HG02610 (cell line): ENCODE measurements at regions not wholly inside any gene's neighbourhood (a gene's known extent, or its start where the extent isn't known, plus 50 kb on each side); places are given as distances from the start of the nearest gene placed in this dataset.
"Not testable (repeated sequence)": the region's sequence is repeated elsewhere in the genome, so short reads cannot be mapped to it uniquely, and the experiment has no call there.

Experiments
- ATAC-seq: cut with Tn5 transposase; IDR thresholded peaks from one replicate; pipeline ENCODE4 v1.9.1; 2021; ENCODE audit warnings: mild to moderate bottlenecking, moderate library complexity; ENCODE audit not compliant: unreplicated experiment

DNA sequence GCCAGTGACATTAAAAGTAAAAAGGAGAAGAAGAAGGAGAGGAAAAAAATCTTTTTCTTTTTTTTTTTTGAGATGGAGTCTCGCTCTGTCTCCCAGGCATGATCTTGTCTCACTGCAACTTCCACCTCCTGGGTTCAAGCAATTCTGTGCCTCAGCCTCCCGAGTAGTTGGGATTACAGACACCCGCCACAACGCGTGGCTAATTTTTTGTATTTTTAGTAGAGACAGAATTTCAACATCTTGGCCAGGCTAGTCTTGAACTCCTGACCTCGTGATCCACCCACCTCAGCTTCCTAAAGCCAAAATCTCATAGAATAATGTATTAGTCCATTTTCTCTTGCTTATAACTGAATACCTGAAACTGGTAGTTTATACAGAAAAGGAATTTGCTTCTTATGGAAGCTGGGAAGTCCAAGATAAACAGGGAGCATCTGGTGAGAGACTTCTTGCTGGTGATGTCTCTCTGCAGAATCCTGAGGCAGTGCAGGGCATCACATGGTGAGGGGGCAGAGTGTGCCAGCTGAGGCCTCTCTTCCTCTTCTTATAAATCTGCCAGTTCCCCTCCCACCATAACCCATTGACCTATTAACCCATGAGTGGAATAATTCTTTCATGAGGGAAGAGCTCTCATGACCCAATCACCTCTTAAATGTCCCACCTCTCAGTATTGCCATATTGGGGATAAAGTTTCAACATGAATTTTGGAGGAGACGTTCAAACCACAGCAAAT is 466.3 kb downstream of the GADD45G start:
- ATAC-seq = no peak

DNA sequence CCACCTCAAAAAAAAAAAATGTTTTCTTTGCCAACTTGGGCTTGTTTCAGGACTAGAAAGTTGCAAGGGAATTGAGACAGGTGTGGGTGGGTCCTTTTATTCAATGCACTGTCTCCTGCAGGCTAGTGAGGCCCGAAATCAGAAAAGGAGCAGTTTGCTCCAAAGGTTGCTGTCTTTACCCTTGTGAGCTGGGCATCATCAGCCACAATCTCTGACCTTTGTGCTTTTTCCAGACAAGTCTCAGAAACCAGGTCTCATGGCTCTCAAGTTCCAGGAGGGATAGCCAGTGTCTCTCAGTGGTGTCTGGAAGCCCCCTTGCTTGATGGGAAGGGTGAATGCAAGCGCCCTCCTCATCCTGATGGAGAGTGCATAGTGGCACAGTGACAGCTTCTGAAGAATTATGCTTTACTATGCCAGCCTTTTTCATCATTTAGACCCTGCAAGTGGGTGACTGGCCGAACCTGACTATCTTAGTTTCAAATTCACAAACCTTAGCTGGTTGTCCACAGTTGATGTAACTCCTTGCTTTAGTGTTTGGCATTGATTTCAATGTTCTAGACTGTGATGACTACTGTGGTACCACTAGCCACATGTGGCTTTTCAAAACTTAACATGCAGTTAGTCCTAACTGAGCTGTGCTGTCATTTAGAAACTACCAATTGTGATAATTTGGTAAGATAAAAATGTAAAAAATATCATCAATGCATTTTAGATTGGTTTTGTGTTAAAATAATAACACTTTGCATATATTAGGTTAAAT is 468.6 kb downstream of the GADD45G start:
- no peak for ATAC-seq

DNA sequence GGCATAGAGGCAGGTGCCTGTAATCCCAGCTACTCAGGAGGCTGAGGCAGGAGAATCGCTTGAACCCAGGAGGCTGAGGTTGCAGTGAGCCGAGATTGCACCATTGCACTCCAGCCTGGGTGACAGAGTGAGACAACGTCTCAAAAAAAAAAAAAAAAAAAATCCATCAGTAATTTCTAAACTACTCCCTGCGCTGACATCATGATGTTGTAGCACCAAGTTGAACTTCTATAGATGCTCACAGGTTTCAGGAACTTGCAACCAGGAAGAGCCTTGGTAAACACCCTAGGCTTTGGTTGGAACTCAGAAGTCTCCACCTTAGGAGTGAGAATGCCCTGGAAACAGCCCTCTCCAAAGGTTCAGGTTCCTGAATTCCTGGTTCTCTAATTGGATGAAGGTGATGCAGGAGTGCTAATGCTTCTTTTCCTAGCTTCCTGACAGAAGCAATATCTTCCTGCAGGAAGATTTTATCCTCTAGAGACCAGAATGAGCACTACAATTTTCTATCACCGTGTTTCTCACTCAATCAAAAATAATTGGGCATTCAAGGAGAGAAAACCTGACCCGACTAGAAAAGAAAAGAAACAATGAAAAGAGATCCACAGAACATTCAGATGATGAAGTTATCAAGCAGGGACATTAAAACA is 469.6 kb downstream of the GADD45G start:
- no peak for ATAC-seq

DNA sequence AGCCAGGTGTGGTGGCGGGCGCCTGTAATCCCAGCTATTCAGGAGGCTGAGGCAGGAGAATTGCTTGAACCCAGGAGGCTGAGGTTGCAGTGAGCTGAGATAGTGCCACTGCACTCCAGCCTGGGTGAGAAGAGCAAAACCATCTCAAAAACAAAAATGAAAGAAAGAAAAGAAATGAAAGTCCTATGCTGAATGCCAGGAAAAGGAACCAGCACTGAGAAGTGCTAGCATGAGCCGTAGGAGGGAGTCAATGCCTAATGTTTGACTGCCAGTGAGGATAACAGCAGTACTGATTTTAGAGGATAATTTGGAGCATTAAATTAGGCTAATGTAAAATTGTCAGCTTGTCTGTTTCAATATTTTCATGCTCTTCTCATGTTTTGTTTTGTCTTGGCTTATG is 472.8 kb downstream of the GADD45G start:
- not testable (repeated sequence) for ATAC-seq

DNA sequence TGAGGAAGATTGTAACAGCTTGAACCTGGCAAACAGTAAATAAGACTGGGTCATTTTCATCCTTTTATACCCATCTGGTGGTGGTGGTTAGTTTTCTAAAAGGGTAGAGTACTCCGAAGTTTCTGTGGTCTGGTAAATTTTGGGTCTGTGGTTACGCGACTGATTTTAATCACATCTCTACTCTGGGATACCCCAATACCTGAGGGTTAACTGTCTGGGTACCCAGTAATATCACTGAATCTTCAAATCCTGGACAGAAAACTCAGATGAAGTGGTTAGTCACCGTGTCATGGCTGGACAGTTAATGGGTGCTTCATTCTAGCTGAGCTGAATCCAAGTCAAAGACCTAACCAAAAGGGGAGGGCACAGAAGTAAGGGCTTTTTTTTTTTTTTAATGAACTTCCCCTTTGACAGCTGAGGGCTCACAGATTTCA is 474.2 kb downstream of the GADD45G start:
- peak; percentile 74 for ATAC-seq

DNA sequence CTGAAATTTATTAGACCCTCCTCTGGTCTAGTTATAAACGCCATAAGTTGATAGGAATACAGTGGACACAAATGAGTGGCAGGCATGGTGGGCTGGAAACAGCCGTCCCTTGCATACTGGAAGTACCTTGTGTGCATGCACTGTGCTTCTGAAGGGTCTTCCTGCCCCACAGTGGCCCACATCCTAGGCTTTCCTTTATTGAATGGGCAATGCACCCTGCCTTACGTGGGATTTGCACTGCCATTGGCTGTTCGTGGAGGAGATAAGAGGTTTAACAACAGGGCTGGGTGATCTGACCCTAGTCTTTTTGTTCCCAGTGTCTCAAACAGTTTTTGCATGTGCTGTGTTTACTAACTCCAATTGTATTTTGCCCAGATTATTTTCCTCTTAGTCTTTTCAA is 480.8 kb downstream of the GADD45G start:
- no peak for ATAC-seq

DNA sequence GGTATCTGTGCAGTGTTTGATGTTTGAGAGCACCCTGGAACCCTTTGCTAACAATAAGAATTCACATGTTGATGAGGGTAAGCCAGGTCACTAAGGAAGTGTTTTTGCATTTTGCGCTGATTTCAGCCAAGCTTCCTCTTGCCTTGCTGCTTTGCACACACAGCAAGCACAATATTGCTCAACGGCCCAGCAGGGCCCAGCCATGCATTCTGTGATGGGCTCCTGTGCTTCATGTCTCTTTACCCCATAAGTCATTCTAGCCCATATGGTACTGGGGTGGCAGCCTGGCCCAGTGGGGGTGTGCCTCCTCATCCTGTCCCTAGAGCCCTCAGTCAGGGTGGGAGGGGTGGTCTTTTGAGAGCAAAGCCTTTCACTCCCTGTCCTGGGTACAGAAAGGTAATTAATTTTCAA is 481.3 kb downstream of the GADD45G start:
- no peak for ATAC-seq

DNA sequence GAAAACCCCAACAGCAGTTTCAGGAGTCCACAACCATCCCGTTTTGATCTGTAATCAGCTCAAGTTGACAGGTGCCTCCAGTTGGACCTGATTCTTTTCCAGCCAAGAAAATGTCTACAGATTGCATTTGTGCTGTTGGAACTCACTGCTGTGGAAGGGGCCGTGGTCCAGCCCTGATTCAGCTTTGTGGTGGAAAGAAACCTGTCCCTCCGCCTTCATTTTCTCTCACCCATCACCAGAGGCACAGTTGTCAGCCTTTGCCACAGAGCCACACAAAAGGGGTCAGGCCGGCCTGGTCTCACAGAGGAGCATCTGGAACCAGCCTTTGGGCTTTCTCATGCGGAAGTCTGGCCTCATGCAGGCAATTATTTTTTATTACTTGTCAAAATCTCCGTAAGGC is 483.6 kb downstream of the GADD45G start:
- no peak for ATAC-seq

DNA sequence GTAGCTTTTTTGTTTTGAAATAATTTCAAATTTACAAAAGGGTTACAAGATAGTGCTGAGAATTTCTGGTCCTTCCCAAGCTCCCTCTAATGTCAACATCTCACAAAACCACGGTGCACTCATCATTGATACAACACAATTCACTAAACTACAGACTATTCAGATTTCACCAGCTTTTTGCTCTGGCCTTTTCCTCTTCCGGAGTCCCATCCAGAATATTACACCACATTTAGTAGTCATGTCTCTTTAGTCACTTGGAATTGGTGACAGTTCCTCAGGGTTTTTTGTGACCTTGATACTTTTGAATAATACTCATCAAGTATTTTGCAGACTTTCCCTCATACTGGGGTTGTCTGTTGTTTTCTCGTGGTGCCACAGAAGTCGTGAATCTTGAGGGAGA is 484.0 kb downstream of the GADD45G start:
- no peak for ATAC-seq

DNA sequence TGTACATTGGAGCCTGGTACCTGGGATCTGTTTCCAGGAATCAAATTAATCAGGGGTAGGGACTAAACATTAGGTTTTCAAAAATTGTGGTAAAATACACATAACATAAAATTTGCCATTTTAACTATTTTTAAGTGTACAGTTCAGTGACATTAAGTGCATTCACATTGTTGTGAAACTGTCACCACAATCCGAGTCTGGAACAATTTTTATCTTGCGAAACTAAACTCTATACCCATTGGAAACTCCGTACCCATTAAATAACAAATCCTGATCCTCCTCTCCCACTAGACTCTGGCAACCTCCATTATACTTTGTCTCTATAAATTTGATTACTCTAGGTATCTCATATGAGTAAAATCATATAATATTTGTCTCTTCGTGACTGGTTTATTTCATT is 486.2 kb downstream of the GADD45G start:
- no peak for ATAC-seq

DNA sequence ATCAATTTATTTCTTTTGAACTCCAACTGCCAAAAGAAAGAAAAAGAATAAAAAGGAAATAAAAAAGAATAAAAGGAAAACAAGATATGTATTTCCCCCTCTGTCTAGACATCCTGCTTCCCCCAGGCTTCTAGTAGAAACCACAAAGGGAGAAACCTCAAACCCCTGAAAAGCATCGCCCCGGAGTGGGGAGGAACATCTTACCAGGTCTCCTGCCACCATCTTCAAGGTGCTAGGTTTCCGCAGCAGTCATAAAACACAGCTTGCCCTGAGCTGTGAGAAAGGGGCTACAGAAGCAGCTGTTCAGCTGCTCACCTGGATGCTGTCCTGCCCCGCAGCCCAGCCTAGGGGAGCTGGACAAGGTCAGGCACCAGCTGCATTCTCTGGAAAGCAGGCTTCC is 487.7 kb downstream of the GADD45G start:
- ATAC-seq = no peak

DNA sequence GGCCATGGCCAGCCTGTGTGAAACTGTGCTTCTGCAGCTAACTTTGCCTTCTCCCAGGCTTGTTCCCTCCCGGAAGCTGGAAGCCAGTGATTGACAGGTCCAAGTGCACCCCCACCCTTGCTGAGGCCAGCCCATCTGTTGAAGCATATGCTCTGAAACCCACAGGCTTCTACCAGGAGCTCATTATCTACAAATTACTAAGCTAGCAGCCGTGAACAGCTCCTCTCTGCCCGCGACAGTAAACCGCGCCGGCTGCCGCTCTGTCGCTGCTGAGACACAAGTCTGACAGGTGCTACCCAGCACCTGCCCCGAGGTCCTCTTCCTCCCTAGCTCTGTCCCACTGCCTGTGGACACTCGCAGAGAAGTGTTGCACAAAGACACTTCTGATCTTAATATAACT is 490.9 kb downstream of the GADD45G start:
- no peak for ATAC-seq

DNA sequence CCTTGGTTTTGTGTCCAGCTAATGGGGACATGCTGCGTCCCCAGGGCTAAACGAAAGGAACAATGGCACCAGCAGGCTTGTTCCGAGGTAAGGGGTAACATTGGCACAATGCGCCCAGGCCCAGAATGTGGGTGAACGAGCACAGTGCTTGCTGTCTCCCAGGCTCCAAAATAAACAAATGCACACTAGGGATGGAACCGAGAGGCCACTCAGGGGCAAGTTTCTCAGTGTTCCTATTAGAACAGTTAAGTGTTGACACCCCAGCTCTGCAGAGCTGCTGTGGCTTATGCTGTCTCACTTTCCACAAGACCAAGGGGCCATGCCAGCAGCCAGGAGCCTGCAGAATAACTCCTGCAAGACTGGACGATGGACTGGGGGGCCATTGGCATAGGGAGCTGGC is 492.4 kb downstream of the GADD45G start:
- no peak for ATAC-seq

DNA sequence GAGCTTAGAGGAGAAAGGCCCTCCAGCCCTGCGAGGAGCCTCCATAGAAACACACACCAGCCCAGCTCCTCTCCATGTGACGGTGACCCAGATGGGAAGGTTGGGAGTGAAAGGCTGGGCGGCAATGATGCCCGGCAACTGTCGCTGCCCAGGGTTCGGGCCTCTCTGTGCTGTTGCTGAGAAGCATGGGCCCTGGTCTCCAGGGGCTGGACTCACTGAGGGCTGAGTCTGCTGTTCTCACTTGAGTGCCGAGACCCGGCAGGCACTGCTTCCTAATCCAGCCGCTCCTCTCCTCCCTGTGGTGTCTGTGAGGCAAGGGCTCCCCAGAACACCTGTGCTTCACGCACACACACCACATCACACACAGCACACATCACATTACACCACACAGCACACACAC is 493.6 kb downstream of the GADD45G start:
- no peak for ATAC-seq

DNA sequence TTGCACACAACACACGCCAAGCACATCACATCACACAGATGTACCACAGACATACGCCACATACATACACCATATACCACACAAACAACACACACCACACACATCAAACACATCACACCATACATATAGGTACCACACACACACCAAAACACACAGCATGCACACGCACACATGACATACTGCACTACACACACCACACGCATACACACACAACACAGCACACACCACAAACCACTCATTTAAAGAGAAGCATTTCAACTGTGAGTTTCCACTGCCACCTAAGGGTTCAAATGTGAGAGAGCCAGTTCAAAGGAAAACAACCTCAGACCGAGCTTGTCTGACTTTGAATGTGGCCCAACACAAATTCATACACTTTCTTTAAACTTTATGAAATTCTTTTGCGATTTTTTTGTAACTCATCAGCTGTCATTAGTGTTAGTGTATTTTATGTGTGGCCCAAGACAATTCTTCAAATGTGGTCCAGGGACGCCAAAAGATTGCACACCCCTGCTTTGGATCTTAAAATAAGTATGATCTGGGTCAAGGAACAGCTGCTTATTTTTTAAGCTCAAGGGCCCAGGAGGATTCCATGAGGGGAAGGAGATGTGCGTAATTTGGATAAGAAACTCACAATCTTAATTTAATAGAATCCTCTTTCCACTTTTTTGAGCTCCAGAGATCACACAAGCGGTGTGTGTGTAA is 494.6 kb downstream of the GADD45G start:
- ATAC-seq = no peak

DNA sequence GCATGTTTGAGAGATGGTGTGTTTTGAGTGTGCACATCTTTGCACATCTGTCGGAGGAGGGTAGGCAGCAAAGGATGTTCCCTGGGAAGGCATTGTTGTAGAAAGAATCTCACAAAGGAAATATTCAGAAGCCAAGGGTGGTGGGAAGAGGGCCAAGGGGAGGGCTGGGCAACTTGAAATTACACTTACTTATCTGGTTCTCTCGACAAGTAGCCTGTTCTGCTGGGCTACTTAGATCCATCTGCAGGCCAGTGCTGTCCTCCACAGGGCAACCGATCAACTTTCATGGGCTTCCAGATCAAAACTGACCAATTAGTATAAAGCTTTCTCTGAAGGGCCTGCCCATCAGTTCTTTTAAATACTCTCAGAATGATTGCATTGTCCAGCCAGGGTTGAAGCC is 495.2 kb downstream of the GADD45G start:
- no peak for ATAC-seq

DNA sequence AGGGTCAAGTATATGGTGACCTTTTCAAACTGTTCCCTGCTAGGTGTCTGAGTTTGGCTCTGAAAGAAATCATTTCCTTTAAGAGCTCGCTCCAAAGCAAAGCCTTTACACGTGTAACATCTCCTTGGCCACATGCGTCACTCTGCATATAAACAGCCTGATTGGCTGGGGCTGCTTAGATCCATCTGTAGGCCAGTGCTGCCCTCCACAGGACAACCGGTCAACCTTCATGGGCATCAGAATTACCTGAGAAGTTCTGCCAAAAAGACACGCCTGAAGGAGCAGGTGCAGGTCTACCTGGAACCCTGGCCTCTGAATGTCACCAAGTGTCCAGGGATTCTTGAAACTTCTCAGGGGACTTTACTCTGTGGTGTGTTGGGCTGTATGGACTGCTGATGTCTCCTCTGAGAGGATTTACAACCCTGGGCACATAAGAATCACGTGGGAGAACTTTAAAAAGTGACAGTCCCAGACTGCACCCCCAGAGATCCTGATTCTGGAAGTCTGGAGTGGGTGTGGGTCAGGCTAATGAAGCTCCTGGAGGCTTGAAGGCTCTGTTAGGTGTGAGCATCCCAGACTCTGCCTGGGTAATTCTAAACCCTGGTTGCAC is 497.6 kb downstream of the GADD45G start:
- ATAC-seq = peak; percentile 91

DNA sequence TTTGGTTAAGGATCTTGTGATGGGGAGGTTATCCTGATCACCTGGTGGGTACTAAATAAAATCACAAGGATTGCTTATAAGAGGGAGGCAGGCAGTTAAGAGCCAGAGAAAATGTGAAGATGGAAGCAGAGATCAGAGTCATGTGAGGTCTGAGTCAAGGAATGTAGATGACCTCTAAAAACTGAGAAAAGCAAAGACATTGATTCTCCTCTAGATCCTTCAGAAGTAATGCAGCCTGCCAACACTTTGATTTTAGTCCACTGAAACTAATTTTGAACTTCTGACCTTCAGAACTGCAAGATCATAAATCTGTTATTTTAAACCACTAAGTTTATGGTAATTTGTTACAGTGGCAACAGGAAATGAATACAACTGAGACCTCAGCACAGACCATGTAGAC is 499.0 kb downstream of the GADD45G start:
- ATAC-seq = no peak

DNA sequence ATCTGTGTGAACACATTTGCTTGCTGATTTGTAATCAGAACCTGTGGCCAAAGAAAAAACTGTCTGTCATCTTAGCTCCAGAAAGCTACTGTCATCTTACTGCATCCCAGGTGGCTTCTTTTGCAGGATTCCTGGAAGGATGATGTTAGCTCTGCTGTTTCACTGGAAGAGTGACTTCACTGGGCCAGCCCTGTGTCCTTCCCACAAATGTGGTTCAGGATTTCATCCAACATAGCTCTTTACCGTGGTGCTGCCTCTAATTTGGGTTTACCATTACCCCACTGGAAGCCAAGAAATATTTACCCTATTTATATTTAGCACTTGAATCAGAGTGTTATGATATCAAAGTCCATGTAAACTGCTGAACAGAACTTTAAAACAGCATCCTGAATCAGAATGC is 501.0 kb downstream of the GADD45G start:
- no peak for ATAC-seq

DNA sequence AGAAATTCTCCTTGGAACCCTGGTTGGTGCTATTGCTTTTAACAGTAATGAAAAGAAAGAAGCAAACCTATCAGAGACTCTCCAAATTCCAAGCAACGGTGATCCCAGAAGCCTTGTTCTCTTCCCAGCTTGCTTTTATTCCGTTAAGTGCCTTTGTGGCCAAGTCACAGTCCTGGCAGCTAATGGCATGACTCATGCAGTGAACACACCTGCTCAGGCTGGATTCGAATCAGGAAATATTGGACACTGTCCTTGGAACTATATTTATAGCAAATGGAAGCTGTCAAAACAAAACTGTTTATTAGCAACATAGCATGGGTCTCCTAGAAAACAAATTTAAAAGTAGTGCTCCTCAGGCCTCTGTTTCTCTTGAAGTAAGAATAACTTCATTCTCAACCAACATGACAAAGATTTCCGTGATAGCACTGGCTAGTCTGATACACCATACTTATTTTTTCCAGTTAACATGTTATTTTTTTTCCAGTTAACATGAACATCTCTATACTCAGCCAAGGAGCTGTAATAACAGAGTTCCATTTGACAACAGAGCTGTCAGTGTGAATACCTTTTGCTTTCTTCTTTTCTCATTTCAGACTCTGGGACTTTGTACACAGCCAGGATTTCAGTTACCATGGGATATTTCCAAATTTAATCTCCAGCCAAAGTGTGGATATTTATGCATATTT is 502.4 kb downstream of the GADD45G start:
- no peak for ATAC-seq
